Kidney (tissue), 13 donors: ENCODE measurements at regions not wholly inside any gene's neighbourhood (a gene's known extent, or its start where the extent isn't known, plus 50 kb on each side); places are given as distances from the start of the nearest gene placed in this dataset.

ENCODE experiments used
- DNase-seq, 5 donors: peaks; one replicate each; pipeline ENCODE4 v3.0.0-alpha.2; 2013 to 2020
- FAIRE-seq: peaks from 2 replicates; lab custom pipeline; 2012; peaks lifted over from hg19 to GRCh38; lab: Jason Lieb, UNC
- H3K27ac ChIP-seq, 2 donors: one replicate each; pipeline ENCODE4 v1.7.0; 2013; ENCODE audit warnings: low read depth in 2 of 2, low read length in 2 of 2, inconsistent platforms in 1 of 2
- H3K27me3 ChIP-seq: one replicate; pipeline ENCODE4 v1.7.1; 2013; ENCODE audit warnings: low read length, inconsistent platforms; ENCODE audit not compliant: control insufficient read depth, insufficient read depth
- H3K36me3 ChIP-seq, 3 donors: one replicate each; pipeline versions ENCODE4 v1.7.0 to v1.7.1; 2013; ENCODE audit warnings: low read length in 3 of 3, control low read depth in 1 of 3, inconsistent platforms in 1 of 3; ENCODE audit not compliant: insufficient read depth in 3 of 3, control insufficient read depth in 2 of 3
- H3K4me1 ChIP-seq, 3 donors: one replicate each; pipeline versions ENCODE4 v1.7.0 to v1.7.1; 2013; ENCODE audit warnings: low read length in 3 of 3, inconsistent platforms in 1 of 3, low read depth in 1 of 3; ENCODE audit not compliant: control insufficient read depth in 2 of 3, insufficient read depth in 2 of 3
- H3K4me3 ChIP-seq, 3 donors: one replicate each; pipeline versions ENCODE4 v1.7.0 to v1.8.1; 2013; ENCODE audit warnings: low read length in 3 of 3, control low read depth in 1 of 3, inconsistent platforms in 1 of 3
- H3K9ac ChIP-seq, 3 donors: one replicate each; pipeline versions ENCODE4 v1.7.0 to v1.7.1; 2013; ENCODE audit warnings: low read length in 3 of 3, control low read depth in 1 of 3, inconsistent platforms in 1 of 3
- H3K9me3 ChIP-seq, 3 donors: one replicate each; pipeline versions ENCODE4 v1.7.0 to v1.7.1; 2013; ENCODE audit warnings: low read length in 3 of 3, control low read depth in 1 of 3, inconsistent platforms in 1 of 3; ENCODE audit not compliant: control insufficient read depth in 2 of 3, insufficient read depth in 1 of 3
- CTCF ChIP-seq: IDR thresholded peaks from 3 replicates; pipeline ENCODE4 v1.5.1; 2012; ENCODE audit warnings: mild to moderate bottlenecking, moderate library complexity, borderline replicate concordance; ENCODE audit not compliant: insufficient read depth; ENCODE audit errors: extremely low read depth
- intact Hi-C: fragments of 100-400 bp; cut with DNase I; formaldehyde crosslinking; loops from one replicate; pipeline ENCODE4 v1.11.1; 2022
- donor health status: control.
- donor health status: control.
- donor health status: control.
- donor health status: control.
- donor health status: control.
- donor health status: DM: yes; HTN: yes; CAD: no.
- donor health status: Normal renal cell carcinoma (clear cell type).

GRCh38 chr2:2577407-2577831 lies 246.3 kb upstream of the MYT1L start:
- Histone ChIP-seq H3K9ac (no peak overlapping the region), H3K4me3 (no peak overlapping the region), H3K36me3 (no peaks in the 10 kb centered on the region), H3K4me1 (no peaks in the 10 kb centered on the region), H3K27ac (no peak overlapping the region), H3K27me3 (no peaks in the 10 kb centered on the region), H3K9me3 (peaks cover 0 to 4% (median 0%) of the 10 kb centered on the region in 3 donors)
- FAIRE-seq (no peak), DNase-seq (peak in 2 of 5 donors; percentile 11 to 27)
- intact Hi-C loops = no loop called here
- TF ChIP-seq CTCF = no peak

- no peak for TF ChIP-seq CTCF
- Histone ChIP-seq H3K27me3 (no peaks in the 10 kb centered on the region), H3K4me3 (no peak overlapping the region), H3K4me1 (no peaks in the 10 kb centered on the region), H3K36me3 (no peaks in the 10 kb centered on the region), H3K27ac (no peak overlapping the region), H3K9ac (no peak overlapping the region), H3K9me3 (peaks cover 0 to 4% (median 0%) of the 10 kb centered on the region in 3 donors)
- FAIRE-seq (no peak), DNase-seq (peak in 2 of 5 donors; percentile 8 to 24)
- intact Hi-C loops = no loop called here
Observed at GRCh38 chr2:2575870-2576386, 244.9 kb upstream of the MYT1L start.

GRCh38 chr2:2575181-2575577 lies 244.1 kb upstream of the MYT1L start:
- DNase-seq (no peak), FAIRE-seq (no peak)
- intact Hi-C loops = no loop called here
- H3K9me3 ChIP-seq = peaks cover 0 to 4% (median 0%) of the 10 kb centered on the region in 3 donors
- H3K27ac ChIP-seq = no peak overlapping the region
- no peak for TF ChIP-seq CTCF
- H3K27me3 ChIP-seq = no peaks in the 10 kb centered on the region
- H3K4me1 ChIP-seq = no peaks in the 10 kb centered on the region
- no peak overlapping the region for H3K9ac ChIP-seq
- no peaks in the 10 kb centered on the region for H3K36me3 ChIP-seq
- no peak overlapping the region for H3K4me3 ChIP-seq
